H9 (cell line): ENCODE measurements at regions not wholly inside any gene's neighbourhood (a gene's known extent, or its start where the extent isn't known, plus 50 kb on each side); places are given as distances from the start of the nearest gene placed in this dataset.

Experiments
- DNase-seq: peaks from one replicate; pipeline ENCODE4 v3.0.0-alpha.2; 2017
- H2AFZ ChIP-seq: one replicate; pipeline ENCODE4 v1.6.1; 2013; ENCODE audit warnings: mild to moderate bottlenecking, low read length, control low read depth, moderate library complexity
- H2AK5ac ChIP-seq: 2 replicates; pipeline ENCODE4 v1.6.1; 2013; ENCODE audit warnings: low read length, control low read depth, mixed read lengths; ENCODE audit not compliant: insufficient read length
- H2BK120ac ChIP-seq: one replicate; pipeline ENCODE4 v1.6.1; 2013; ENCODE audit warnings: low read depth, mild to moderate bottlenecking, low read length, control low read depth, inconsistent platforms; ENCODE audit not compliant: poor library complexity, severe bottlenecking
- H2BK12ac ChIP-seq: 2 replicates; pipeline ENCODE4 v1.6.1; 2013; ENCODE audit warnings: low read length, control low read depth, mixed read lengths, low read depth; ENCODE audit not compliant: insufficient read length
- H2BK15ac ChIP-seq: 2 replicates; pipeline ENCODE4 v1.6.1; 2013; ENCODE audit warnings: low read depth, low read length, control low read depth
- H2BK20ac ChIP-seq: one replicate; pipeline ENCODE4 v1.6.1; 2013; ENCODE audit warnings: low read depth, mild to moderate bottlenecking, low read length, control low read depth, inconsistent platforms; ENCODE audit not compliant: poor library complexity, severe bottlenecking
- H2BK5ac ChIP-seq: 2 replicates; pipeline ENCODE4 v1.6.1; 2013; ENCODE audit warnings: low read length, control low read depth, mixed read lengths; ENCODE audit not compliant: insufficient read length
- H3K14ac ChIP-seq: 2 replicates; pipeline ENCODE4 v1.6.1; 2013; ENCODE audit warnings: low read length, control low read depth; ENCODE audit not compliant: insufficient read depth
- H3K18ac ChIP-seq: 2 replicates; pipeline ENCODE4 v1.6.1; 2013; ENCODE audit warnings: low read depth, mild to moderate bottlenecking, mixed read lengths, low read length, control low read depth; ENCODE audit not compliant: insufficient read length
- H3K23ac ChIP-seq: 2 replicates; pipeline ENCODE4 v1.6.1; 2013; ENCODE audit warnings: low read length, control low read depth, mixed read lengths, low read depth; ENCODE audit not compliant: insufficient read length
- H3K23me2 ChIP-seq: 2 replicates; pipeline ENCODE4 v1.6.1; 2013; ENCODE audit warnings: low read depth, mild to moderate bottlenecking, mixed read lengths, low read length, control low read depth; ENCODE audit not compliant: insufficient read length, poor library complexity, severe bottlenecking
- H3K27ac ChIP-seq: 2 replicates; pipeline ENCODE4 v1.5.1; 2013; ENCODE audit warnings: low read length, control low read depth, mixed read lengths, low read depth; ENCODE audit not compliant: insufficient read length
- H3K27me3 ChIP-seq: 2 replicates; pipeline ENCODE4 v1.6.1; 2013; ENCODE audit warnings: low read length, control low read depth, inconsistent platforms; ENCODE audit not compliant: insufficient read depth
- H3K4ac ChIP-seq: 2 replicates; pipeline ENCODE4 v1.6.1; 2013; ENCODE audit warnings: low read depth, mild to moderate bottlenecking, control low read depth, inconsistent platforms, low read length, moderate library complexity
- H3K4me1 ChIP-seq: 2 replicates; pipeline ENCODE4 v1.6.1; 2013; ENCODE audit warnings: low read length, control low read depth, inconsistent platforms; ENCODE audit not compliant: insufficient read depth
- H3K4me2 ChIP-seq: 2 replicates; pipeline ENCODE4 v1.6.1; 2013; ENCODE audit warnings: low read length, control low read depth, mixed read lengths; ENCODE audit not compliant: insufficient read length, insufficient read depth
- H3K56ac ChIP-seq: 2 replicates; pipeline ENCODE4 v1.6.1; 2013; ENCODE audit warnings: low read depth, mild to moderate bottlenecking, mixed read lengths, low read length, control low read depth; ENCODE audit not compliant: insufficient read length
- H3K79me1 ChIP-seq: 2 replicates; pipeline ENCODE4 v1.6.1; 2013; ENCODE audit warnings: low read depth, mild to moderate bottlenecking, moderate library complexity, low read length, control low read depth, inconsistent platforms; ENCODE audit not compliant: insufficient read depth, poor library complexity, severe bottlenecking
- H3K79me2 ChIP-seq: 2 replicates; pipeline ENCODE4 v1.6.1; 2013; ENCODE audit warnings: low read length, control low read depth, inconsistent platforms; ENCODE audit not compliant: insufficient read depth
- H3K9ac ChIP-seq: 2 replicates; pipeline ENCODE4 v1.6.1; 2013; ENCODE audit warnings: low read length, control low read depth, mixed read lengths; ENCODE audit not compliant: insufficient read length; ENCODE audit errors: extremely low read depth
- H3K9me3 ChIP-seq: one replicate; pipeline ENCODE4 v1.6.1; 2013; ENCODE audit warnings: low read depth, low read length, inconsistent platforms; ENCODE audit not compliant: control insufficient read depth
- H3T11ph ChIP-seq: one replicate; pipeline ENCODE4 v1.6.1; 2013; ENCODE audit warnings: mild to moderate bottlenecking, low read length, control low read depth, inconsistent platforms
- H4K20me1 ChIP-seq: one replicate; pipeline ENCODE4 v1.6.1; 2013; ENCODE audit not compliant: control insufficient read depth, insufficient read length, insufficient read depth
- H4K5ac ChIP-seq: 2 replicates; pipeline ENCODE4 v1.6.1; 2013; ENCODE audit warnings: low read depth, mild to moderate bottlenecking, mixed read lengths, low read length, control low read depth; ENCODE audit not compliant: insufficient read length
- H4K8ac ChIP-seq: replicated peaks from 2 replicates; pipeline ENCODE4 v1.6.1; 2013; ENCODE audit warnings: low read length, control low read depth, mixed read lengths, low read depth; ENCODE audit not compliant: insufficient read length
- H4K91ac ChIP-seq: 2 replicates; pipeline ENCODE4 v1.6.1; 2013; ENCODE audit warnings: low read depth, mild to moderate bottlenecking, moderate library complexity, mixed read lengths, low read length, control low read depth; ENCODE audit not compliant: insufficient read length
- H3K27ac Mint-ChIP-seq, 3 experiments: 2 replicates in 2 of 3; 3 replicates in 1 of 3; pipeline ENCODE4 v1.8.0; 2020 to 2021; ENCODE audit warnings: mixed read lengths in 3 of 3, mild to moderate bottlenecking in 1 of 3, moderate library complexity in 1 of 3
- H3K27me3 Mint-ChIP-seq: 2 replicates; pipeline ENCODE4 v1.8.0; 2021; ENCODE audit warnings: low read depth, mild to moderate bottlenecking, moderate library complexity, mixed read lengths
- H3K36me3 Mint-ChIP-seq, 3 experiments: 2 replicates in 2 of 3; 3 replicates in 1 of 3; pipeline ENCODE4 v1.8.0; 2020 to 2021; ENCODE audit warnings: low read depth in 3 of 3, mixed read lengths in 3 of 3; ENCODE audit not compliant: insufficient read depth in 1 of 3
- H3K4me1 Mint-ChIP-seq, 2 experiments: 2 replicates each; pipeline ENCODE4 v1.8.0; 2020; ENCODE audit warnings: mixed read lengths in 2 of 2
- H3K4me3 Mint-ChIP-seq, 2 experiments: 2 replicates in 1 of 2; 3 replicates in 1 of 2; pipeline ENCODE4 v1.8.0; 2020 to 2021; ENCODE audit warnings: mild to moderate bottlenecking in 2 of 2, mixed read lengths in 2 of 2, moderate library complexity in 1 of 2
- H3K9me3 Mint-ChIP-seq, 2 experiments: 2 replicates in 1 of 2; 3 replicates in 1 of 2; pipeline ENCODE4 v1.8.0; 2020; ENCODE audit warnings: mild to moderate bottlenecking in 2 of 2, mixed read lengths in 2 of 2, moderate library complexity in 1 of 2
- WGBS: extraction: QIAGEN DNeasy Blood & Tissue Kit; methylation state at CpG from one replicate; pipeline ENCODE4 v1.1.7; 2013; ENCODE audit warnings: missing lambda C conversion rate, low lambda C conversion rate, mixed read lengths; ENCODE audit not compliant: insufficient read length; ENCODE audit errors: extremely low coverage; 5-methylcytosine and 5-hydroxymethylcytosine counted together
- TF ChIP-seq, protein P1 (sequence below): fragments of 200-600 bp; sonication (generic); conservative IDR thresholded peaks from 3 replicates; pipeline ENCODE4 v1.8.0; 2021; ENCODE audit warnings: antibody characterized with exemption, mild to moderate bottlenecking

DNA sequence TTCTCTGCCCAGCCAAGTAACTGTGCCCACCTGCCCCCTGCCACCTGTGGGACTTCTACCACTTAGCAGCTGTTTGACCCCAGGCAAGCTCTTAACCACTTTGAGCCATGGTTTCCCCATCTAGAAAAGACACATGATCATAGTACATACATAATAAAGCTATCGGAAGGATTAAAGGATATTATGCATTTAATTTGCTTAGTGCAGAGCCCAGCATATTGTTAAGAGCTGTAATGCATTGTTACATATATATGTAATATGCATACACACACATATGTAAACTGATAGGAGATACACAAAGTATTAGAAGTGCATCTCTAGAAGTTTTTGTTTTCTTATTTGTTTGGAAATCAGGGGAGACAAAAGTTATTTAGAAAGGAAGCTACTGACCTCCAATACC is 83.5 kb upstream of the ZBTB40 start:
- Histone ChIP-seq H3K23me2 (no peaks in the 10 kb centered on the region), H2AFZ (no peak overlapping the region), H3K27me3 (no peaks in the 10 kb centered on the region), H2BK20ac (no peak overlapping the region), H2AK5ac (no peak overlapping the region), H4K20me1 (no peaks in the 10 kb centered on the region), H3K79me1 (no peaks in the 10 kb centered on the region), H3K4me1 (peaks cover 4% of the 10 kb centered on the region), H3K23ac (no peak overlapping the region), H3K9ac (no peak overlapping the region), H3K18ac (no peak overlapping the region), H2BK15ac (no peak overlapping the region), H3K56ac (no peak overlapping the region), H4K91ac (no peak overlapping the region), H3K4ac (no peak overlapping the region), H3K4me2 (no peak overlapping the region), H3K27ac (no peak overlapping the region), H3K9me3 (no peaks in the 10 kb centered on the region), H2BK120ac (no peak overlapping the region), H2BK5ac (no peak overlapping the region), H3K14ac (no peak overlapping the region), H3T11ph (no peak overlapping the region), H4K5ac (no peak overlapping the region), H3K79me2 (no peaks in the 10 kb centered on the region), H4K8ac (no peak overlapping the region), H2BK12ac (no peak overlapping the region)
- TF ChIP-seq, protein P1, sequence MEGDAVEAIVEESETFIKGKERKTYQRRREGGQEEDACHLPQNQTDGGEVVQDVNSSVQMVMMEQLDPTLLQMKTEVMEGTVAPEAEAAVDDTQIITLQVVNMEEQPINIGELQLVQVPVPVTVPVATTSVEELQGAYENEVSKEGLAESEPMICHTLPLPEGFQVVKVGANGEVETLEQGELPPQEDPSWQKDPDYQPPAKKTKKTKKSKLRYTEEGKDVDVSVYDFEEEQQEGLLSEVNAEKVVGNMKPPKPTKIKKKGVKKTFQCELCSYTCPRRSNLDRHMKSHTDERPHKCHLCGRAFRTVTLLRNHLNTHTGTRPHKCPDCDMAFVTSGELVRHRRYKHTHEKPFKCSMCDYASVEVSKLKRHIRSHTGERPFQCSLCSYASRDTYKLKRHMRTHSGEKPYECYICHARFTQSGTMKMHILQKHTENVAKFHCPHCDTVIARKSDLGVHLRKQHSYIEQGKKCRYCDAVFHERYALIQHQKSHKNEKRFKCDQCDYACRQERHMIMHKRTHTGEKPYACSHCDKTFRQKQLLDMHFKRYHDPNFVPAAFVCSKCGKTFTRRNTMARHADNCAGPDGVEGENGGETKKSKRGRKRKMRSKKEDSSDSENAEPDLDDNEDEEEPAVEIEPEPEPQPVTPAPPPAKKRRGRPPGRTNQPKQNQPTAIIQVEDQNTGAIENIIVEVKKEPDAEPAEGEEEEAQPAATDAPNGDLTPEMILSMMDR, result no peak
- WGBS, result no CpG with 5 or more reads among the region's 1 CpG
- DNase-seq, result no peak
- H3K4me3 Mint-ChIP-seq, result no peak overlapping the region
- H3K36me3 Mint-ChIP-seq, result peaks cover 0 to 5% (median 2%) of the 10 kb centered on the region in 3 experiments; a peak in 2 of 7 replicates
- peaks cover 20 to 44% of the 10 kb centered on the region in 2 experiments for H3K4me1 Mint-ChIP-seq
- H3K27ac Mint-ChIP-seq, result no peak overlapping the region
- H3K27me3 Mint-ChIP-seq, result peaks cover 1% of the 10 kb centered on the region
- H3K9me3 Mint-ChIP-seq, result peaks cover 5 to 6% of the 10 kb centered on the region in 2 experiments; a peak in 4 of 5 replicates
